Activated CD4-positive, alpha-beta memory T cell treated with anti-CD3 and anti-CD28 coated beads for 36 hours (primary cell): ENCODE measurements at regions not wholly inside any gene's neighbourhood (a gene's known extent, or its start where the extent isn't known, plus 50 kb on each side); places are given as distances from the start of the nearest gene placed in this dataset.
"Not testable (repeated sequence)": the region's sequence is repeated elsewhere in the genome, so short reads cannot be mapped to it uniquely, and the experiment has no call there.

Source experiments
- CTCF ChIA-PET: fragments of 350-600 bp; sonication (Branson Sonifier 250); formaldehyde crosslinking; loops from one replicate; lab custom pipeline; 2021; ENCODE audit warnings: antibody characterized with exemption, inconsistent platforms; lab: Charles Lee
- POLR2A ChIA-PET: fragments of 350-600 bp; sonication (Branson Sonifier 250); formaldehyde crosslinking; loops from one replicate; lab custom pipeline; 2021; ENCODE audit warnings: antibody characterized with exemption; lab: Charles Lee
- DNase-seq: peaks from one replicate; pipeline ENCODE4 v3.0.0-alpha.2; 2020
- H3K27ac Mint-ChIP-seq: one replicate; pipeline ENCODE4 v1.8.0; 2021; ENCODE audit warnings: mixed read lengths
- H3K27me3 Mint-ChIP-seq: one replicate; pipeline ENCODE4 v1.8.0; 2021; ENCODE audit warnings: mixed read lengths
- H3K36me3 Mint-ChIP-seq: one replicate; pipeline ENCODE4 v1.8.0; 2021; ENCODE audit warnings: mixed read lengths
- H3K4me1 Mint-ChIP-seq: one replicate; pipeline ENCODE4 v1.8.0; 2021; ENCODE audit warnings: low read depth, mixed read lengths
- H3K4me3 Mint-ChIP-seq: one replicate; pipeline ENCODE4 v1.8.0; 2021; ENCODE audit warnings: mild to moderate bottlenecking, mixed read lengths
- H3K9me3 Mint-ChIP-seq: one replicate; pipeline ENCODE4 v1.8.0; 2021; ENCODE audit warnings: mixed read lengths
- intact Hi-C: fragments of 100-400 bp; cut with micrococcal nuclease; formaldehyde crosslinking; loops from one replicate; pipeline ENCODE4 v1.15.1; 2023

DNA sequence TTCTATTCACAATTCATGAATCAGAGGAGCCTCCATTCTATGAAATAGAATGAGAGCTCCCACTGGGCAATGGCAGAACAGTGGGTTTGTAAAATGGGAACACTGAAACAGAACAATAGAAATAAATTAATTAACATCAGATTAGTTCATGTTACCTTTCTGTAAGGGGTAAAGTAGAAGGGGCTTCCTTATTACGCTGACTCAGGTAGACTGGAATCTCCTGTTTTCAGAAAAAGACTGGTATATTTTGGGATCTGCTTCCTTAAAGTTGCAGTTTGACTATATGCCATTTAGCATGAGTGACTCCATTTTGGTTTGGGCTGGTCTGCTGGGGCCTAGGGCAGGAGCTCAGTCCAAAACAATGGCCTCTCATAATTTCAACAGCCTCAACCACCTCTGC lies 52.8 kb upstream of the ZFAND3 start:
- Mint-ChIP-seq H3K27me3 (peaks cover 11% of the 10 kb centered on the region), H3K27ac (no peak overlapping the region), H3K4me3 (no peak overlapping the region), H3K4me1 (no peaks in the 10 kb centered on the region), H3K36me3 (no peaks in the 10 kb centered on the region), H3K9me3 (no peaks in the 10 kb centered on the region)
- ChIA-PET POLR2A (interaction anchor here (0.6 kb wide), 1 partner anchor 253 kb away, joined by 3 read pairs; no protein-coding TSS in a partner anchor), CTCF (interaction anchor here (1.6 kb wide), 1 partner anchor 24 kb away, joined by 4 read pairs; no protein-coding TSS in a partner anchor)
- intact Hi-C loops, result no loop called here
- DNase-seq, result no peak

DNA sequence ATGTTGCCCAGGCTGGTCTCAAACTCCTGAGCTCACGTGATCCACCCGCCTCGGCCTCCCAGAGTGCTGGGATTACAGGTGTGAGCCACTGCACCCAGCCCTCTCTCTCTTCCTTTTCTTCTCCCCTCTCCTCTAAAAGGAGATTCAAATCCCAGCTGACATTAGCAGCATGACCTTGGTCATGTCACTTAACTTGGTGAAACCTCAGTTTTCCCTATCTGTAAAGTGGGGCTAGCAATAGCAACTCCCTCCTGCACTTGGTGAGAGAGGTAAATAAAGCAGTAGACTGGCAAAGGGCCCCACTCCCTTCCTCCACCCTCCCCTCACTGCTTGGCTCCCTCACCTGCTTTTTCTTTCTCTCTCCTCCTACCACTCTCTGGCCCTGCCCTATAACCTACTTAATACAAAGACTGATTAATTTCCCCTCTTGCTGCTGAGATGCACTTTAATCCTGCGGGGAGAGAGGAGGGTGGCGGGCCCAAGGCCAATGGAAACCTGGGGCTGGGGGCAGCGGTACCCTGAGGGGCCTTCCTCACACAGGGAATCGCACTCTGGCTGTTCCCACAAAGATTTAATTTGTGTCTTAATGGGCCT lies 54.2 kb upstream of the ZFAND3 start:
- H3K27ac Mint-ChIP-seq, result no peak overlapping the region
- no peaks in the 10 kb centered on the region for H3K9me3 Mint-ChIP-seq
- no peak for DNase-seq
- CTCF ChIA-PET, result no interaction called here
- POLR2A ChIA-PET, result no interaction called here
- peaks cover 10% of the 10 kb centered on the region for H3K27me3 Mint-ChIP-seq
- H3K36me3 Mint-ChIP-seq, result no peaks in the 10 kb centered on the region
- intact Hi-C loops, result no loop called here
- H3K4me3 Mint-ChIP-seq, result no peak overlapping the region
- H3K4me1 Mint-ChIP-seq, result no peaks in the 10 kb centered on the region

DNA sequence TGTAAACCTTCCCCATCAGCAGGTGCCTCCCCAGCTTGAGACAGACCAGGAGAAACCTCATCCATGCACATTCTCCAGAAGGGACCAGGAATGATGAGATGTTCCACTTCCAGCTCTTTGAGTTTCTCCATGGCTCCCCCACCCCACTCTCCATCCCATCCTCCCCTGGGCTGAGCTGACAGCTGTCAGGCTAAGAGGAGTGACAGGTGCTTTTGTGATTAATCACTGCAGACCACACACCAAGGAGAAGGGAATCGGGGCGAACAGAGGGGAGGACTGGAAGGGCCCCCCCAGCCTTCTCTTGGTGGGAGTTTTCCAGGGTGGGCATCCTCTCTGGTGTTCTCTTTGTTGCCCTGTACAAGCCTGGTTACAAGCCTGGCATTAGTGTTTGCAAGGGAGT lies 56.1 kb upstream of the ZFAND3 start:
- POLR2A ChIA-PET, result no interaction called here
- no peak for DNase-seq
- Mint-ChIP-seq H3K36me3 (no peaks in the 10 kb centered on the region), H3K27ac (no peak overlapping the region), H3K4me1 (peaks cover 3% of the 10 kb centered on the region), H3K27me3 (peaks cover 4% of the 10 kb centered on the region), H3K4me3 (no peak overlapping the region), H3K9me3 (no peaks in the 10 kb centered on the region)
- CTCF ChIA-PET, result no interaction called here
- intact Hi-C loops, result no loop called here

DNA sequence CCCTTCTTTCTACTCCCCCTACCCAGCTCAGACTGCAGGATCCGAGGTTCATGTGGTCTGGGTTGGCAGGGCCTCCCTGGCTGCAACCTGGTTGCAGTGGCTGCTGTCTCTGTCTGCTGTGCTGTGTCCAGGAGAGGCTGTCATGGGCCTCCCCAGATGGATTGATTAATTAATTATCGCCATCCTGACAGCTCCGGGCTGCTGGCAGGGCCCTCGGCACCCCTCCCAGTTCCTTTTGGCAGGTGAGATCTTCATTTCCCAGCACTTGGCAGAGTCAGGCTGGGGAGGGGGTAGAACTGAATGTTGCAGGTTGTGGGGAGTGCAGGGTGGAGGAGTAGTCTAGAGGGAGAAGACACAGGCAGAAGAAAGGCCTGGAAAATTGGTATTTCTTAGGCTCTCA lies 56.7 kb upstream of the ZFAND3 start:
- Mint-ChIP-seq H3K36me3 (no peaks in the 10 kb centered on the region), H3K27ac (no peak overlapping the region), H3K4me3 (no peak overlapping the region), H3K9me3 (no peaks in the 10 kb centered on the region), H3K4me1 (peaks cover 3% of the 10 kb centered on the region), H3K27me3 (peaks cover 4% of the 10 kb centered on the region)
- POLR2A ChIA-PET, result no interaction called here
- CTCF ChIA-PET, result no interaction called here
- DNase-seq, result no peak
- intact Hi-C loops, result no loop called here

DNA sequence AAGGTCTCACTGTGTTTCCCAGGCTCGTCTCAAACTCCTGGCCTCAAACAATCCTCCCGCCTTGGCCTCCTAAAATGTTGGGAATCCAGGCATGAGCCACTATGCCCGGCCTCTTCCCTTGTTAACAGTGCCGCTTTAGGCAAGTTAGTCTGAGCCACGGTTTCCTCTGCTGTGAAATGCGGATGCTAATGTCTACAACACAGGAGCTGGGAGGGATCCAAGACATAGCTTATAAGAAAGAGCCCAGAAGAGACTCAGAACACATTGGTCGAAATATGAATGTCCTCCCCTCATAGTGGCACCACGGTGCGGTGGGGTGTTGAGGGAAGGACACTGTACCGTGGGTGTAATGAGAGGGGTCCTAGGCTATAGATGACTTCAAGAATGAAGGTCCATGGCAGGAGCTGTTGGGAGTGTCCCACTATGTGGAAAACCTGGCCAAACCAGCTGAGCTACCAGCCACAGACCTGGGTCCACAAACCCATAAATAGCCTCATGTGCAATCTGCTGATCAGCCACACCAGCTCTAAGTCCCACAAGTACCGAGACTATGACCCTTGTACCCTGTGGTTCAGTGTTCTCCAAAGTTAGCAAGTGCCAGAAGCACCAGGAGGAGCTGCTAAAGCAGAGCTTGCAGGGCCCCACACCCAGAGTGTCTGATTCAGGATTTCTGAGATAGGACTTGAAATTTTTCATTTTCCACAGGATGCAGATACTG lies 57.8 kb upstream of the ZFAND3 start:
- H3K9me3 Mint-ChIP-seq, result no peaks in the 10 kb centered on the region
- ChIA-PET CTCF (interaction anchor here (0.6 to 1.9 kb wide), 2 partner anchors 29 to 701 kb away, joined by 3 to 8 read pairs; no protein-coding TSS in a partner anchor), POLR2A (no interaction called here)
- H3K27me3 Mint-ChIP-seq, result peaks cover 2% of the 10 kb centered on the region
- no peak for DNase-seq
- no peak overlapping the region for H3K27ac Mint-ChIP-seq
- peaks cover 3% of the 10 kb centered on the region for H3K4me1 Mint-ChIP-seq
- no peak overlapping the region for H3K4me3 Mint-ChIP-seq
- intact Hi-C loops, result no loop called here
- H3K36me3 Mint-ChIP-seq, result no peaks in the 10 kb centered on the region

DNA sequence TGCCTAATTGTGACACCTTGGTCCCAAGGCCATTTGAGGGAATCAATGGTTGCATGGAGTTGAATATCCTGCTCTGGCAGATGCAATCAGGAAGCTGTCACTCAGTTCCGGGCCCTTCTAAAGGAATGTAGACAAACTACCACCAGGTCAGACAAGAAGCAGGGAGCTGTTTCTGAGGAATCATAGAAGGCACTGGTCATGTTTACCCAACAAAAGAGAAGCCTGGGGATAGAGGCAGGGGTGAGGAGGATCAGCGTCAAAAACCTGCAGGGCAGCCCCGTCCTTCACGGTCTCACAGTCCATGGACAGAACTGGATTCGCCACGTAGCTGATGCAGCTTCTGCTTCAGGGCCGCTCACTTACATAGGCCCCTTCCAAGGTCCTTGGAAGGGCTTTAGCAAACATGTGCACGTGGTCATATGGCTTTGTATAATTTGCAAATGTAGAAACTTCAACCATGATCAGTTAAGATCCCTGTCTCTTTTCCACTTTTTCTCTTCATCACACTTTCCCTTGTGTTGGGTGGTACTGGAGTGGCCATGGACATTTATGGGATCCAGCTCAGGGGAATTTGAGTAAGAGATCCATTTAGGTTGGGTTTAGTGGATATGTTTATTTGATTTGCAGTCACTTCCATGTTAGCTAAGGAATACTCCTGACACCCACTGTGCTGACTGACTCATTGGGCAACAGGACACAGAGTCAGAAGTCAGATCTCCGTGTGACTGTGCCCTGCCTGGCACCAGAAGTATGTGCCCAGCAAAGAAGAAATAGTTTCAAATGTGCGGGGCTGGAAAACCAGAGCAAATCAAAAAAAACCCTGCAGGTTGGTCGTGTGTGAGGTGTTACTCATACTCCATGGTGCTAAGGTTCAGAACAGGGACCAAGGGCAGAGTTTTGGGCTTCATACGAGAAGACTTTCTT lies 60.0 kb upstream of the ZFAND3 start:
- CTCF ChIA-PET, result interaction anchor here (0.6 to 1.1 kb wide), 3 partner anchors 7 to 126 kb away, joined by 3 to 4 read pairs (median 4); no protein-coding TSS in a partner anchor
- H3K9me3 Mint-ChIP-seq, result no peaks in the 10 kb centered on the region
- peaks cover 2% of the 10 kb centered on the region for H3K27me3 Mint-ChIP-seq
- POLR2A ChIA-PET, result no interaction called here
- H3K36me3 Mint-ChIP-seq, result no peaks in the 10 kb centered on the region
- no peak overlapping the region for H3K27ac Mint-ChIP-seq
- intact Hi-C loops, result no loop called here
- no peak for DNase-seq
- H3K4me3 Mint-ChIP-seq, result no peak overlapping the region
- peaks cover 3% of the 10 kb centered on the region for H3K4me1 Mint-ChIP-seq

DNA sequence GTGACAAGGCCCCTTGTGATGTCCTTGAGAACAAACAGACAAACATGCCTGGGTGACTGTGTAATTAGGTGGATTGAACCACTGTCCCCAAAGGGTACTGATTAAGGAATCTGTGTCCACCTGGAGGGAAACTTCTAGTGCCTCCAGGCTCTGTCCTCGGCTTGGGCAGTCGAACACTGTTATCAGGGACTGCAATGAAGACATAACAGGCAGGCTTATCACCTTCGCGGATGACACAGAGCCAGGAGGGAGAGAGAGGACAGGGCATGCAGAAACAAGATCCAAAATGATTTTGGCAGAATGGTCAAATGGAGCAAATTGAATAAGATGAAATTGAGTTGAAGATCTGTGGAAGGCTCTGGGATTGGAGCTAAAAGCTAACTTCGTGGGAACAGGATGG lies 60.9 kb upstream of the ZFAND3 start:
- ChIA-PET POLR2A (no interaction called here), CTCF (no interaction called here)
- no peak for DNase-seq
- Mint-ChIP-seq H3K27me3 (peaks cover 2% of the 10 kb centered on the region), H3K36me3 (no peaks in the 10 kb centered on the region), H3K4me3 (no peak overlapping the region), H3K9me3 (no peaks in the 10 kb centered on the region), H3K27ac (peak overlapping the region; percentile 26), H3K4me1 (peaks cover 3% of the 10 kb centered on the region)
- intact Hi-C loops, result no loop called here

DNA sequence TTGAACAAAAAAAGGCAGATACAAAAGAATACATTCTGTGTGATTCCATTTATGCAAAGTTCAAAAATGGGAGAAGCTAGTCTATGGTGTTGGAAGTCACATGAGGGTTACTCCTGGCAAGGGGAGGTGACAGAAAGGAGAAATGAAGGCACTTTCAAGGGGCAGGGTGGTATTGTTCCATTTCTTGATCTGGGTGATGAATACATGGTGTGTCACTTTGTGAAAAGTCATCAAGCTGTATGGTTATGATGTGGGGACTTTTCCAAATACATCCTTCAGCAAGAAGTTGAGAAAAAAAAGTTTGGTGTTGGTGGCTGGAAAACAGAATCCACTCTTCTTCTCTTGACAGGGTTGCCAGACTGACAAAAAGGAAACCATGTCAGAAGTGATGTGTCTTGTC lies 60.6 kb upstream of the MDGA1 start:
- no peak for DNase-seq
- Mint-ChIP-seq H3K36me3 (no peaks in the 10 kb centered on the region), H3K27me3 (peaks cover 4% of the 10 kb centered on the region), H3K27ac (no peak overlapping the region), H3K9me3 (no peaks in the 10 kb centered on the region), H3K4me3 (no peak overlapping the region), H3K4me1 (peaks cover 3% of the 10 kb centered on the region)
- CTCF ChIA-PET, result no interaction called here
- POLR2A ChIA-PET, result no interaction called here
- intact Hi-C loops, result no loop called here

DNA sequence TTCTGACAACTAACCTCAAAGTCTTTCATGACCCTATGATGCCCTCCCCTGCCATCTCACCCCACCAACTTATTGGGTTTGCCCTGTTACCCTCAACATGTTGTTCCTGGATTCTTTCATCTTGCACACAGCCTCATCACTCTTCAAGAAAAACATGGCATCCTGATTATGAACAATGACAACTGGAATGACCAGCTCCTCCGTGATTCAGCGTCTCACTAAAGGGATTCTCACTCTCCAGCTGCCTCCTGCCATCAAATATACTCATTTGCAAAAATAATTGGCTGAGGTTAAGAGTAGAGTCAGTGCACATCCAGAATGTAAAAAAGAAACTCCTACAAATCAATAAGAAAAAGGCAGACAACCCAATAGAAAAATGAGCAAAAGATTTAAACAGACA lies 59.7 kb upstream of the MDGA1 start:
- POLR2A ChIA-PET, result no interaction called here
- Mint-ChIP-seq H3K27me3 (peaks cover 2% of the 10 kb centered on the region), H3K4me3 (no peak overlapping the region), H3K36me3 (no peaks in the 10 kb centered on the region), H3K27ac (no peak overlapping the region), H3K9me3 (no peaks in the 10 kb centered on the region), H3K4me1 (peaks cover 3% of the 10 kb centered on the region)
- no peak for DNase-seq
- CTCF ChIA-PET, result no interaction called here
- intact Hi-C loops, result no loop called here

DNA sequence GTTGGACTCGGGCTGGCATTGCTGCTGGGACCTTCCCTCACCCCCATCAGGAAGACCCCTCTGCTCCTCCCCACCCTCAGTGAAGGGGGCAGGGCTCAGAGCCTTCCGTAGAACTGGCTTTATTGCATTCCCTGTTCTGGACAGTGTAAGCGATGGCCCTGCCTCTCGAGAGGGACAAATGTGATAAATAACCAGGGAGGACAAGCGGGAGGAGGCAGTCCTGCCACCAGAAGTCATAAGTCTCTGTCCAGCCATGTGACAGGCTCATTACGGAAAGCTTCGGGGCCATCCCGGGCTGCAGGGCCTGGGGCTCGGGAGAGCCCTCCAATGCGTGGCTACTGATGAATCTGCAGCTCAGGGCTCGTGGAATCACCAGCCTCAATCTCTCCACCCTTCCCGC lies 58.5 kb upstream of the MDGA1 start:
- Mint-ChIP-seq H3K9me3 (no peaks in the 10 kb centered on the region), H3K27me3 (peaks cover 2% of the 10 kb centered on the region), H3K36me3 (no peaks in the 10 kb centered on the region), H3K27ac (no peak overlapping the region), H3K4me1 (peaks cover 3% of the 10 kb centered on the region), H3K4me3 (no peak overlapping the region)
- intact Hi-C loops, result no loop called here
- DNase-seq, result no peak
- CTCF ChIA-PET, result no interaction called here
- POLR2A ChIA-PET, result no interaction called here

DNA sequence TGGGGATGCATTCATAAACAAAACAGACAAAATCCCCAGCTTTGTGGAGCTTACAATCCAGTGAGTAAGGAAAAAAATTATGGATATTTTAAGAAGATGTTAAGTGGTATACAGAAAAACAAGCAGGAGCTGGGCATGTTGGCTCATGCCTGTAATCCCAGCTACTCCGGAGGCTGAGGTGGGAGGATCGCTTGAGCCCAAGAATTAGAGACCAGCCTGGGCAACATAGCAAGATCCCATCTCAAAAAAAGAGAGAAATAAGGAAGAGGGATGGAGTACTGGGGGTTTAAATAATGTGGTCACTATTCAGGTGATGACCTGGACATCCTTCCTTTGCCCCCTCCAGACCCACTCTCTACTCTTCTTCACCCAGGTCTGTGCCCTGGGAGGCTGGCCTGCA lies 55.0 kb upstream of the MDGA1 start:
- H3K36me3 Mint-ChIP-seq, result no peaks in the 10 kb centered on the region
- ChIA-PET POLR2A (no interaction called here), CTCF (interaction anchor here (1.1 kb wide), 1 partner anchor 8 kb away, joined by 3 read pairs; no protein-coding TSS in a partner anchor)
- H3K27me3 Mint-ChIP-seq, result peaks cover 4% of the 10 kb centered on the region
- no peak overlapping the region for H3K27ac Mint-ChIP-seq
- H3K4me1 Mint-ChIP-seq, result no peaks in the 10 kb centered on the region
- no peaks in the 10 kb centered on the region for H3K9me3 Mint-ChIP-seq
- DNase-seq, result no peak
- no peak overlapping the region for H3K4me3 Mint-ChIP-seq
- intact Hi-C loops, result no loop called here

DNA sequence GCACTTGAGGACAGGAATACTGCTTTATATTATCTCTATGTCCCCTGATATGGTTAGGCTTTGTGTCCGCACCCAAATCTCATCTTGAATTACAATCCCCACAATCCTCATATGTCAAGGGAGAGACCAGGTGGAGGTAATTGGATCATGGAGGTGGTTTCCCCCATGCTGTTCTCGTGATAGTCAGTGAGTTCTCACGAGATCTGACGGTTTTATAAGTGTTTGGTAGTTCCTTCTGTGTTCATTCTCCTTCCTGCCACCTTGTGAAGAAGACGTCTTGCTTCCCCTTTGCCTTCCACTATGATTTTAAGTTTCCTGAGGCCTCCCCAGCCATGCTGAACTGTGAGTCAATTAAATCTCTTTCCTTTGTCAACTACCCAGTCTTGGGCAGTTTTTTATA lies 51.7 kb upstream of the MDGA1 start:
- POLR2A ChIA-PET, intact Hi-C loops, DNase-seq, H3K36me3 Mint-ChIP-seq, H3K27me3 Mint-ChIP-seq, H3K4me3 Mint-ChIP-seq, CTCF ChIA-PET, H3K4me1 Mint-ChIP-seq, H3K27ac Mint-ChIP-seq, H3K9me3 Mint-ChIP-seq: not testable (repeated sequence)
